Erythroblast (primary cell): ENCODE measurements at regions not wholly inside any gene's neighbourhood (a gene's known extent, or its start where the extent isn't known, plus 50 kb on each side); places are given as distances from the start of the nearest gene placed in this dataset.

Source experiments
- GATA1 ChIP-seq: IDR thresholded peaks from 2 replicates; pipeline ENCODE4 v1.6.1; 2011; ENCODE audit warnings: low read depth, mild to moderate bottlenecking, control low read depth, low read length, moderate library complexity
- POLR2A ChIP-seq: IDR thresholded peaks from 2 replicates; pipeline ENCODE4 v1.6.1; 2011; ENCODE audit warnings: mild to moderate bottlenecking, low read length

GRCh38 chr6:126738641-126739040 is 379.8 kb upstream of the RSPO3 start:
- TF ChIP-seq POLR2A = no peak
- no peak for TF ChIP-seq GATA1
